ENCODE measurements at regions not wholly inside any gene's neighbourhood (a gene's known extent, or its start where the extent isn't known, plus 50 kb on each side); places are given as distances from the start of the nearest gene placed in this dataset.

DNA sequence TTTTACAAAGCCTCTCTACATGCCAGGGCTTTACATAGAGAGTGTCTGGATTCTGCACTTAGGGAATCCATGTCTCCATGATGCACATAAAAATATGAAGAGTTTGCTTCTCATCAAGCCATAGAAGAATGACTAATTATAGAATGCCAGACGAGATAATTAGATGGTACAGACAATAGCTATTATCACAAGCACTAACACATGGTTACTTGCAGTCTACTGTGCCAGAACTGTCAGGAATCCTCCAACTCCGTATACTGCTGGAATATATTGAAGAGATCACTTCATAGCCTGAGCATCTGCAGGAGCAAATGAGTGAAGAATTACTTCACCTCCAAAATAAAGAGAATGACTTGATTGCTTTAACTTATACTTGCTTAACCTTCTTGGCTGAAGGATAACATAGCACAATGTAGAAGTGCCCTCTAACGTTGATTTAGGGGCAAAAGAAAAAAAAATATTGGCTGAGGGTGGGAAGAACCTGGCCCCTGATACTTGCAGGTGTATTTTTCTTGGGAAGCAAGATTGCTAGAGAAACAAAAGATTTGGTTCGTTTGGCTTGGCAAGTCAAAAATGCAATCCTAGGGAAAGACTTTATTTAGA, 272.8 kb upstream of the FAR2 start:
- no peaks in the 10 kb centered on the region for H3K36me3 Mint-ChIP-seq
- H3K4me3 Mint-ChIP-seq: no peak overlapping the region
- Histone ChIP-seq H3K4me3 (ENCODE audit: low read length) (no peak overlapping the region), H3K27ac (ENCODE audit: low read length) (no peak overlapping the region), H3K4me1 (ENCODE audit: control insufficient read depth, insufficient read depth, low read length) (no peaks in the 10 kb centered on the region), H3K36me3 (ENCODE audit: control insufficient read depth, insufficient read depth, low read length) (no peaks in the 10 kb centered on the region), H3K9me3 (ENCODE audit: control insufficient read depth, insufficient read depth, low read length) (no peaks in the 10 kb centered on the region), H3K27me3 (ENCODE audit: control insufficient read depth, insufficient read depth, low read length) (no peaks in the 10 kb centered on the region)
- intact Hi-C loops (cut with micrococcal nuclease): no loop called here
- peaks cover 0 to 3% of the 10 kb centered on the region in 2 donors for H3K27me3 Mint-ChIP-seq (ENCODE audit: low read depth in 2 of 2)
- 55% methylated on average over 3 of the region's 4 CpGs for WGBS (ENCODE audit: insufficient coverage)
- DNase-seq (no peak), ATAC-seq (no peak)
- peaks cover 4 to 6% of the 10 kb centered on the region in 2 donors for H3K9me3 Mint-ChIP-seq
- H3K27ac Mint-ChIP-seq: no peak overlapping the region
- TF ChIP-seq, protein P1, sequence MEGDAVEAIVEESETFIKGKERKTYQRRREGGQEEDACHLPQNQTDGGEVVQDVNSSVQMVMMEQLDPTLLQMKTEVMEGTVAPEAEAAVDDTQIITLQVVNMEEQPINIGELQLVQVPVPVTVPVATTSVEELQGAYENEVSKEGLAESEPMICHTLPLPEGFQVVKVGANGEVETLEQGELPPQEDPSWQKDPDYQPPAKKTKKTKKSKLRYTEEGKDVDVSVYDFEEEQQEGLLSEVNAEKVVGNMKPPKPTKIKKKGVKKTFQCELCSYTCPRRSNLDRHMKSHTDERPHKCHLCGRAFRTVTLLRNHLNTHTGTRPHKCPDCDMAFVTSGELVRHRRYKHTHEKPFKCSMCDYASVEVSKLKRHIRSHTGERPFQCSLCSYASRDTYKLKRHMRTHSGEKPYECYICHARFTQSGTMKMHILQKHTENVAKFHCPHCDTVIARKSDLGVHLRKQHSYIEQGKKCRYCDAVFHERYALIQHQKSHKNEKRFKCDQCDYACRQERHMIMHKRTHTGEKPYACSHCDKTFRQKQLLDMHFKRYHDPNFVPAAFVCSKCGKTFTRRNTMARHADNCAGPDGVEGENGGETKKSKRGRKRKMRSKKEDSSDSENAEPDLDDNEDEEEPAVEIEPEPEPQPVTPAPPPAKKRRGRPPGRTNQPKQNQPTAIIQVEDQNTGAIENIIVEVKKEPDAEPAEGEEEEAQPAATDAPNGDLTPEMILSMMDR (IDR thresholded peaks at IDR 0.05): no peak
- no peaks in the 10 kb centered on the region for H3K4me1 Mint-ChIP-seq

DNA sequence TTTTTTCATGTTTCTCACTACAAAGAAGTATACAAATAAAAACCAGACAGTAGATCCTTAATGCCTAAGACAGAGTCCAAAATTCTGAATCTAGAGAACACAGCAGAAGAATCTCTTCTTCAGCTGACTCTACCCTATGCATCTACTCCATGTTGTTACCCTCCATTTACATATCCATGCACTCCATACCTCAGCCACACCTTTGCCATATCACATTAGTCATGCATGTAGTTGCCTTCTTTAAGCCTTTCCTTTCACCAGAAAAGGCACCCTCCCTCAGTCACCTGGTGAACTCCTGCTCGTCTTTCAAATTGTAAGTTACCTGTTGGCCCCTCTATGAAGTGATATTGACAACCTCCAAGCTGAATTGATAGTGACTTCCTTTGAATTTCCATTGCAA, 271.2 kb upstream of the FAR2 start:
- intact Hi-C loops (cut with micrococcal nuclease): no loop called here

DNA sequence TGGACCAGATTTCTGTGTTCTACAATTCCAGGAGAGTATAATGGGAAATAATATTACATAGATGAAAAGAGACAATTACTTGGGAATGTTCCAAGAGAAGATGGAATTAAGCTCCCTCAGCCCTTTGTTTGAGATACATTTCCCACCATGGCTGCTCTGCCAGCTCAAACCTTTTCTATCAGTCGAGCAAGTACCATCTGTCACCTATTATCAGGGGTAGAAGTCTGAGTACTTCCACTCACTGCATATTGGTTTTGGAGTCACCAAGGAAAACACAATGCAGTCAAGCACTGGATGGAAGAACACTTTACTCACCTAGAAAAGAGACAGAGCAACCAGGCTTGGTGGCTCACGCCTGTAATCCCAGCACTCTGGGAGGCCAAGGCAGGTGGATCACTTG, 270.4 kb upstream of the FAR2 start:
- no peak overlapping the region for H3K4me3 Mint-ChIP-seq
- WGBS (ENCODE audit: insufficient coverage): 90% methylated on average over 2 of the region's 2 CpGs
- Histone ChIP-seq H3K36me3 (ENCODE audit: control insufficient read depth, insufficient read depth, low read length) (no peaks in the 10 kb centered on the region), H3K4me3 (ENCODE audit: low read length) (no peak overlapping the region), H3K27ac (ENCODE audit: low read length) (no peak overlapping the region), H3K9me3 (ENCODE audit: control insufficient read depth, insufficient read depth, low read length) (no peaks in the 10 kb centered on the region), H3K4me1 (ENCODE audit: control insufficient read depth, insufficient read depth, low read length) (no peaks in the 10 kb centered on the region), H3K27me3 (ENCODE audit: control insufficient read depth, insufficient read depth, low read length) (no peaks in the 10 kb centered on the region)
- H3K36me3 Mint-ChIP-seq: no peaks in the 10 kb centered on the region
- DNase-seq (no peak), ATAC-seq (no peak)
- H3K4me1 Mint-ChIP-seq: no peaks in the 10 kb centered on the region
- peaks cover 0 to 3% of the 10 kb centered on the region in 2 donors for H3K27me3 Mint-ChIP-seq (ENCODE audit: low read depth in 2 of 2)
- TF ChIP-seq, protein P1 (IDR thresholded peaks at IDR 0.05): no peak
- intact Hi-C loops (cut with micrococcal nuclease): no loop called here
- no peak overlapping the region for H3K27ac Mint-ChIP-seq
- peaks cover 4 to 6% of the 10 kb centered on the region in 2 donors for H3K9me3 Mint-ChIP-seq

More for the DNA sequence above, 271.2 kb upstream of the FAR2 start:
- ATAC-seq (no peak), DNase-seq (no peak)
- Mint-ChIP-seq H3K27ac (no peak overlapping the region), H3K27me3 (ENCODE audit: low read depth in 2 of 2) (peaks cover 0 to 3% of the 10 kb centered on the region in 2 donors), H3K36me3 (no peaks in the 10 kb centered on the region), H3K4me1 (no peaks in the 10 kb centered on the region), H3K4me3 (no peak overlapping the region), H3K9me3 (peaks cover 4 to 6% of the 10 kb centered on the region in 2 donors)
- Histone ChIP-seq H3K36me3 (ENCODE audit: control insufficient read depth, insufficient read depth, low read length) (no peaks in the 10 kb centered on the region), H3K27ac (ENCODE audit: low read length) (no peak overlapping the region), H3K27me3 (ENCODE audit: control insufficient read depth, insufficient read depth, low read length) (no peaks in the 10 kb centered on the region), H3K4me3 (ENCODE audit: low read length) (no peak overlapping the region), H3K4me1 (ENCODE audit: control insufficient read depth, insufficient read depth, low read length) (no peaks in the 10 kb centered on the region), H3K9me3 (ENCODE audit: control insufficient read depth, insufficient read depth, low read length) (no peaks in the 10 kb centered on the region)
- TF ChIP-seq, protein P1 (IDR thresholded peaks at IDR 0.05): no peak
- 73% methylated on average over 1 of the region's 1 CpG for WGBS (ENCODE audit: insufficient coverage)

DNA sequence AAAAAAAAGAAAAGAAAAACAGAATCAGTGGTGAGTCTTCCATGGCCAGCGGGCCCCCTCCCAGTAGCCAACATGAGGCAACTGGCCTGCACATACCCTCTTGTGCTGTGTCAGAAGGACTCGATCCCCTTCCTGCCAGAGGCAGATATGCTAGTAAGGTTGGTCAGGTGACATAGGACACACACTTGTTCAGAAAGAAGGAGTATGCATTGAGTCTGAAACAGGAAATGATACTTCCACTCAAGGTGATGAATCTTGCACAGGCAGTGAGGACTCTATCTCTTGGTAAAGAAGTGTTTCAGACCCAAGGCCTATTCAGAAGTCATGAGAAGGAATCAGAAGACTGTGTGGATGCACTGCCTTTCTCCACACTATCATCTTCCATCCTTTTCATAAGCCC, 269.7 kb upstream of the FAR2 start:
- TF ChIP-seq, protein P1 (IDR thresholded peaks at IDR 0.05): no peak
- Histone ChIP-seq H3K36me3 (ENCODE audit: control insufficient read depth, insufficient read depth, low read length) (no peaks in the 10 kb centered on the region), H3K27ac (ENCODE audit: low read length) (no peak overlapping the region), H3K4me3 (ENCODE audit: low read length) (no peak overlapping the region), H3K27me3 (ENCODE audit: control insufficient read depth, insufficient read depth, low read length) (no peaks in the 10 kb centered on the region), H3K9me3 (ENCODE audit: control insufficient read depth, insufficient read depth, low read length) (no peaks in the 10 kb centered on the region), H3K4me1 (ENCODE audit: control insufficient read depth, insufficient read depth, low read length) (no peaks in the 10 kb centered on the region)
- intact Hi-C loops (cut with micrococcal nuclease): no loop called here
- H3K4me1 Mint-ChIP-seq: no peaks in the 10 kb centered on the region
- 97% methylated on average over 2 of the region's 2 CpGs for WGBS (ENCODE audit: insufficient coverage)
- H3K9me3 Mint-ChIP-seq: peaks cover 4 to 6% of the 10 kb centered on the region in 2 donors
- ATAC-seq (no peak), DNase-seq (no peak)
- peaks cover 0 to 3% of the 10 kb centered on the region in 2 donors for H3K27me3 Mint-ChIP-seq (ENCODE audit: low read depth in 2 of 2)
- H3K27ac Mint-ChIP-seq: no peak overlapping the region
- H3K36me3 Mint-ChIP-seq: no peaks in the 10 kb centered on the region
- H3K4me3 Mint-ChIP-seq: no peak overlapping the region

Measured in natural killer cell (primary cell).